ENCODE measurements at regions not wholly inside any gene's neighbourhood (a gene's known extent, or its start where the extent isn't known, plus 50 kb on each side); places are given as distances from the start of the nearest gene placed in this dataset.

DNA sequence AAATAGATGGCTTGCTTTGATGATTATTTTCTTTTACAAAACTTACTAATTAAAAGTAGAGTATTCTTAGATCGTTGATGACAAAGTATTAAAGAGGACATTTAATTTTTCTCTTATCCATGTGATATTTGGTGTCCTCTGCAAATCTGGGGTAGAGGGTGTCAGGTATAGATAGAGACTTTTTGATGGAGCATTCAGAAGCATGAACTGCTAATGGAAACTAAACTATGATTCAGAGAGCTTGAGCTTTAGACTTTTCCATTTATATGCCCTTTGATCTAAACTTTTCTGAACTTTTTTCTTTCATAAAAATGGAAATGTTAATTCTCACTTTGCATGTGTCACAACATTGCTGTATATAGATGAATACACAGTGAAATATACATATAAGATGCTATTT lies 619.7 kb downstream of the PLCL1 start:
- DNase-seq (ENCODE audit: missing footprints) (no peak), ATAC-seq (no peak)
- intact Hi-C loops (cut with DNase I): no loop called here

DNA sequence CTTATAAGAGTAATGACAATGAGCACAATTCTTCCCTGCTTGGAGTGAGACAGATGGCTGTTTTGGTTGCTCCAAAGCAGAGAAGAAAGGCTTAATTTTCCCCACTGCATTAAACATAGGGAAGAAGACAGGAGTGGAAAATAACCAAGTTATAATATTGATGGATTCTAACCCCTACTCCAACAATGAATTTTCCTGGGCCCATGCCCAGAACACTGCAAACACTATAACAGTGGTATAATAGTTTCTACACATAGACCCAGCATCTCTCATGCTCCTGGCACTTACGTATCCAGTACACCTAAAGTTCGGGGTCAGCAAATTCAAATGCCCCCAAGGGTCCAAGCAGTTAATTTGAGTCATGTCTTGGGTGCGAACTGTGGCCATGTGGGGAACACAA lies 613.4 kb downstream of the PLCL1 start:
- ATAC-seq: no peak
- no peak for DNase-seq (ENCODE audit: missing footprints)
- intact Hi-C loops (cut with DNase I): no loop called here

DNA sequence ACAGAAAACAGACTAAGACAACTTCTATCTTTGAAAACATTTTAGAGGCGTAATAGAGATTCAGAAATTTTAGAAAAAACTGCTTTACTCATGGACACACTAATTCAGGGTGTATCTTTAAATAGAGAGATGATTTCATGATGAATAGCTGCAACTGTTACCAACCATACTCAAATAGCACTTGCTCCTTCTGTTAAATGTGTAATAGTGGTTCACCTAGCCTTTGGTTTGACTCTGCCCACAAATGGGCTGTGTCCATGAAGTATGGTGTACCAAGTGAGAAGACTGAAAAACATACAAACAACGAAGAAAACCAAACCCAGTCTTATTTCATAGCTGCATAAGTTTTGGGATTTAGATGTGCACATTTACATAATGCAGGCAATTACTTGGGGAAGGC lies 610.6 kb downstream of the PLCL1 start:
- DNase-seq (ENCODE audit: missing footprints) (no peak), ATAC-seq (no peak)
- intact Hi-C loops (cut with DNase I): no loop called here

DNA sequence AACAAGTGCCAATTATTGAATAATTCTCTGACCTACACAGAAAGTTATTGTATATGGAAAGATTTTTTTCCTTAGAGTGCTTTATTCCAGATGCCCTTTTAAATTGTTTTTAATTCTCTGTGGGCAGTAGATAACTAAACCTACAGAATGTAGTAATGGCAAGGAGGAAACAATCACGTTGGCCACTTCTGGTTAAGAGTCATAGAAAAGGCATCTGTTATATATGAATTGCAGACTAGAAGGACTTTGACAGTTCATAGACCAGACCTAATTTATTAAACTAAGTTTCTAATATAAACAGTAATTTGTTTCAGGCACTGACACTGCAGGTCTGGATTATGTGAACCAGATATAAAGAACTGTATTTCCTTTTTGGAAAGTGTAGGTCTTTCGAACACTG lies 607.5 kb downstream of the PLCL1 start:
- intact Hi-C loops (cut with DNase I): no loop called here
- DNase-seq (ENCODE audit: missing footprints) (no peak), ATAC-seq (no peak)

DNA sequence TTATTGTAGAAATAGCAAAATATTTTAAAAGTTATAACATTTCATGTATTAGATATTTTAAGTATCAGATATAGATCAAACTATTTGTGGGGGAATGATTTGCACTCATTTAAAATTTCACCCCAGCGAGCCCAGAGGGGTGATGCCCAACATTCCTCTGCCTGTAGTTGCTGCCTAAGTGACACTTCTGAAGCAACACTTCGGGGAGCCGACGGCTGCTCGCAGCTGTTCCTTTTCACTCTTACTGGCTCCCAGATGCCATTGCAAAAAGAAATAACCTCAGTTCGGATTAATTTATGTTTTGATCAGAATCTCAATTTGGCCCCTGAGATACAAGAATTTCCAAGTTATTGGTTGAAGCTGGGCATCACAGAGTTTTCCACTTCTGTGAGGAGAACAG lies 603.8 kb downstream of the PLCL1 start:
- intact Hi-C loops (cut with DNase I): no loop called here

DNA sequence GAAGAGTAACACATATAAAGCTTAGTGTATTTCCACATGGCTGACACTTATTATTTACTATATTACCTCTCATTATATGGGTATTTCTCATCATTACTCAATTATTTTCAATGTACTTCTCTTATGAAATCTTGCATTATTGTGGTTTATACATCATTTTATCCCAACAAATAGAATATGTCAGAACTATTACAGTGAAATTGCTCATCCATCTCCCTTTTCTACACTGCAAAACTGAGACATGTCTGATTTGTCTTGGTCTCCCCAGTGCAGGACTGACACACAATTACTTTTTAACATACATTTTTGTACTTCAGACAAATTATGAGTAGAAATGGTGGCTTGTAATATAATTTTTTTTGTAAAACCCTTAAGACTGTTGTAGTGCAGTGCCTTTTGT lies 600.9 kb downstream of the PLCL1 start:
- intact Hi-C loops (cut with DNase I): no loop called here
- ATAC-seq (no peak), DNase-seq (ENCODE audit: missing footprints) (no peak)

More for the DNA sequence above, 603.8 kb downstream of the PLCL1 start:
- ATAC-seq (no peak), DNase-seq (ENCODE audit: missing footprints) (no peak)

DNA sequence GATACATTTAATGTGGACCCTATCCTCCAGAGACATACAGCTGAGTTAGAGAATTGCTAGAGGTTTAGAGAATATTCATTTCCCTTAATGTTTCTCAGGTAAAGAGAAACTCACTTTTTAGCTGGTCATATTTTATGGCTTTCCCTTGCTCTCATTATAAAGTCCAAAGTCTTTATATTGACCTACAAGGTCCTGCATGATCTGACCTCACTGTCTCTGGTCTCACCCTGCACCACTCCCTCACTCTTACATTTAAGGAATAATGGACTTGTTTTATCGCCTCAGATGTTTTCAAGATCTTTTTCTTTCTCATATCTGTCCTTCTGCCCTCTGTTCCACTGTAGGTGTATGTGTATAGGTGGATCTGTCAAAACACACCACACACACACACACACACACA lies 597.3 kb downstream of the PLCL1 start:
- intact Hi-C loops (cut with DNase I): no loop called here
- ATAC-seq (no peak), DNase-seq (ENCODE audit: missing footprints) (no peak)

DNA sequence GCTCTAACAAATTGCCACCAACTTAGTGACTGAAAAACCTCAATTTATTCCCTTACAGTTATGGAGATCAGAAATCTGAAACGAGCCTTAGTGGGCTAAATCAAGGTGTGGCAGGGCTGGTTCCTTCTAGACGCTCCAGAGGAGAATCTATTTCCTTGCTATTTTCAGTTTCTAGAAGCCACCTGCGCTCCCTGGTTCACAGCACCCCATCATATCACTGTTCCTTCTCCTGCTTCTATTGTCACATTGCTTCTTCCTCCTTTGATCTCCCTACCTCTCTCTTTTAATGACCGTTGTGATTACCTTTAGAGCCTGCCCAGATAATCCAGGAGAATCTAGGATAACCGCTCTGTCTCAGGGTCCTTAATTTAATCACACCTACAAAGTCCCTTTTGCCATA lies 596.6 kb downstream of the PLCL1 start:
- intact Hi-C loops (cut with DNase I): no loop called here
- ATAC-seq (no peak), DNase-seq (ENCODE audit: missing footprints) (no peak)

DNA sequence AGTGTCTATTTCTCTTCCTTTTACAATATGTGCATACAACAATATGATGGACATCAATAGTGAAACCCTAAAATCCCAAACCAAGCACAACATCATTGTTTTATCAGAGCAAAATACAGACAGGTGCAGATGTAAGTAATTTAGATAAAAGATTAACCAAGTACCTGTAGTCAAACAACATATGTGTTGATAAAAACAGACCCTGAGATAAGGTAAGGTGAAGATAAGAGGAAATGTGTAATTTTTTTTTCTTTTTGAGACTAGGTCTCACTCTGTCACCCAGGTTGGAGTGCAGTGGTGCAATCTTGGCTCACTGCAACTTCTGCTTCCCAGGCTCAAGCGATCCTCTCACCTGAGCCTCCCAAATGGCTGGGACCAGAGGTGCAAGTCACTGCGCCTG lies 589.8 kb downstream of the PLCL1 start:
- no peak for DNase-seq (ENCODE audit: missing footprints)
- intact Hi-C loops (cut with DNase I): no loop called here
- no peak for ATAC-seq

DNA sequence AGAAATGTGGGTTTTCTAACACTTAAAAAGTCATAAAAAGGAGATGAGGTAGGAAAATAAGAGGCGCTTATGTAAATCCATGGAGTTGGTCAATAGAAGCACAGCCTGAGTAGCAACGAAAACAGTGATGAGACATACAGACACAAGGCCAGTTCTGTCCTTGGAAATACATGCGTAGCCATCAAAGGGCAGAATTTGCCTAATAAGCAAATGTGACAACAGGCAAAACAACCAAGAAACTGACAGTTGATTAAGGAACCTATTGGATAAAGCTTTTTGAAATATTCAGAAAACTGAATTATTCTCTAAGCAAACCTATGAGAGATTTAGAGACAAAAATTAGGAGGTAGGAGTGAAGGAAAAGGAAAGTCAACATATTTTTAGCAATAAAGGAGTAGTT lies 586.3 kb downstream of the PLCL1 start:
- ATAC-seq: no peak
- intact Hi-C loops (cut with DNase I): no loop called here
- no peak for DNase-seq (ENCODE audit: missing footprints)

DNA sequence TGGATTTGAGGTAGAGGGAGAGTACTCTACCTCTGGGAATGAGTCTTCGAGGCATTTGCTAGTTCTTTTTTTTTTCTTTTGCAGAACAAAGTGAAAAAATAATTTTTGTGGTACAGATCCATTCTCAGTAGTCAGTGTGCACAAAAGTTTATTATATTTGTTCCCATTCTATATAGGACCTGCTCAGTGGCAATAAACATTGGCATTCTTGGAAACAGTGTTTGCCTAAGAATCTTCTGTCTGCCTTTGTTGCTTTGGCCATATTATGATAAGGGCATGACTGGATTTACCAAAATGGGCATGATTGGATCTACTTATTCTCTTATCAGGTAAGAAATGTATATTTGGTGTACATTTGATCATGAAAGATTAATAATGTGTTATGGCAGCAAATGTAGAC lies 583.3 kb downstream of the PLCL1 start:
- intact Hi-C loops (cut with DNase I): no loop called here
- ATAC-seq (no peak), DNase-seq (ENCODE audit: missing footprints) (no peak)

DNA sequence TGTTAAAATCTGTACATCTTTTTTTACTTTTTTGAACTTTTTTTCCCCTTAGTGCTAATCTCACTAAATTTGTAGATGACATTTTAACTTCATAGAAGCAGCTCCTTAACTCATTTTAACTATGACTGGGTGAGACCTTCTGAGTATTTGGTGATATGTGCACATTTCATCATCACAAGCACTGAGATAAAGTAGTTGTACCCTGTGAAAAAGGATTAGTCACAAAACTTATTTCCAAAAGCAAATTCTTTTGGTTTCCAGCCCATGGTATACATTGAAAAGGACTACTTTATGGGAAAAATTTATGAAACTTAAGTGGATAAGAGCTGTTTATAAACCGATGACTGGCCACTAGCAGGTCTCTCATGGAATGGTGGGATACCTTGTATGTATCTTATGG lies 581.5 kb downstream of the PLCL1 start:
- intact Hi-C loops (cut with DNase I): no loop called here
- DNase-seq (ENCODE audit: missing footprints) (no peak), ATAC-seq (no peak)

DNA sequence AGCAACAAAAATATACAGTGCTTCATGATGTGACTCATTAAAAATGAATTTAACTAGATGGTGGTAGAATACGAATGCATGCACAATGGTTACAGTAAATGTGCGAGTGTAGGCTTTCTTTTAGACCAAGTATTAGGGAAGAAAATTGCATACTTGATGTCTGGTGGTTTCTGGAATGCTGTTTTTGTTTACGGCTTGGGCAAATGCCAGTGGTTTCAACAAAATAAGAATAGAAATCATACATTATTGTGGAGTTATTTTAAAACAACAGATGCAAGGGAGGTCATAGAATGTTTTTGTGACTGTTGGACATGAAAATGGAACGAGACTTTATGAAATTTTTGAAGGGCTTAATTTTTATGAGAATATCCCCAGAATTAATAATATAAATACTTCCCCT lies 580.9 kb downstream of the PLCL1 start:
- ATAC-seq (no peak), DNase-seq (ENCODE audit: missing footprints) (no peak)
- intact Hi-C loops (cut with DNase I): no loop called here

DNA sequence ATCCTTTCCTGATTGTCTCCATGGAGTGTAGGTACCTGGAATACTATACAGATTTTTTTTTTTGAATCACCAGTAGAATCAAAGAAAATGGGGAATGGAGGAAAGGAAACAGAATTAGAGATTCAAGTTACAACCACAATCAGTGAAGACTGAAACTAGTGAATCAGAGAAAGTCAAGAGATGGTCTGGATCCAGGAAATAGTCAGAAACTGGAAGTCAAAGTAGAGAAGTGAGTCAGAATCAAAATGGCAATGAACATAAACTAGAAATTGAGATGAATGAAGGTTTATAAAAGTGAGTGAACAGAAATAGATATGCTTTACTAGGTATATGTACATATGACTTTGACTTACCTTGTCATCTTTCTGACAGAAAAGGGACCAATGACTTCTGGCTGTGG lies 579.0 kb downstream of the PLCL1 start:
- intact Hi-C loops (cut with DNase I): no loop called here
- no peak for ATAC-seq
- no peak for DNase-seq (ENCODE audit: missing footprints)

DNA sequence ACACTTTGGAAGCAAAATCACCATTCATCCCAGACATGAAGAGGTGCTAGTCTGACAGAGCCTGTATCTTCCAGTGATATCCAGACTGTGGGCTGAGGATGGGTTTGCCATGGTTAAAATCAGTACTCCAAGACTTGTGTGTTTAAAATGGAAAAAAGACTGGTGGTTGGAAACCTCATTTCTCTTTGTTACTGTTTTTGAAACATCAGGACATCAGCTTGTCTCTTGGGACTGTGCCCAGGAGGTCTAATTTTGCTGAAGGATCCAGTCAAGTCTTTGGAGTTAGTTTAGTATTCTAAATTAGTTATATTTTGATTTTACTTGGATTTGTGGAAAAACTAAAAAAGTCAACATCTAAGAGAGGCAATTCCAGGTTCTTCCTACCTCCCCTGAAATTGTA lies 578.4 kb downstream of the PLCL1 start:
- DNase-seq (ENCODE audit: missing footprints) (no peak), ATAC-seq (no peak)
- intact Hi-C loops (cut with DNase I): no loop called here

DNA sequence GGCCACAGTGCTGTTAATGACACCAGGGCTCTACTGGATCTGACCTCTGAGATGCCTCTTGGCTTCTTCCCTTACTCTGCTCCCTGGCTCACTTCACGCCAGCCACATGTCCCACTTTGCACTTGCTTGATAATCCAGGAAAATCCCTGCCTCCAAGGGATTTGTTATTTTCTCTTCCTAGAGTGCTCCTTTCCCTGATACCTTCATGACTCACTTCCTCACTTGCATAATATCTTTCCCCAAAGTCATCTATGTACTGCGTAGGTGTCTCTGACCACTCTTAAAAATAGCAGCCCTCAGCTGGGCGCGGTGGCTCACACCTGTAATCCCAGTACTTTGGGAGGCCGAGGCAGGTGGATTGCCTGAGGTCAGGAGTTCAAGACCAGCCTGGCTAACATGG lies 572.3 kb downstream of the PLCL1 start:
- ATAC-seq (no peak), DNase-seq (ENCODE audit: missing footprints) (no peak)
- intact Hi-C loops (cut with DNase I): no loop called here

DNA sequence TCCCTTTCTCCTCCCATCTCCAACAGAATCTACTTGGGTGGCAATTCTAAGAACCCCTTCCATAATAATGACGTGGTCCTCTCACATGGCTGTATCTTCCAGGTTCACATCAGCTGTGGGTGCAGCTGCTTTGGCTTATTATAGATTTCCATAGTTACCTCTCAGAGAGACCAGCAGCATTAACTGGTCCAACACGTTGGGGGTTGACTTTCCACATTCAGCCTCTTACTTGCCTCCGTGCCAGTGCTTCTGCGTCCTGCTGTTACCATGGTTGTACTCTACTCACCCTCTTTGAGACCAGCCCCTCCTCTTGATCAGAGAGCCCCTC lies 570.7 kb downstream of the PLCL1 start:
- intact Hi-C loops (cut with DNase I): no loop called here
- DNase-seq (ENCODE audit: missing footprints): no peak
- ATAC-seq: no peak

DNA sequence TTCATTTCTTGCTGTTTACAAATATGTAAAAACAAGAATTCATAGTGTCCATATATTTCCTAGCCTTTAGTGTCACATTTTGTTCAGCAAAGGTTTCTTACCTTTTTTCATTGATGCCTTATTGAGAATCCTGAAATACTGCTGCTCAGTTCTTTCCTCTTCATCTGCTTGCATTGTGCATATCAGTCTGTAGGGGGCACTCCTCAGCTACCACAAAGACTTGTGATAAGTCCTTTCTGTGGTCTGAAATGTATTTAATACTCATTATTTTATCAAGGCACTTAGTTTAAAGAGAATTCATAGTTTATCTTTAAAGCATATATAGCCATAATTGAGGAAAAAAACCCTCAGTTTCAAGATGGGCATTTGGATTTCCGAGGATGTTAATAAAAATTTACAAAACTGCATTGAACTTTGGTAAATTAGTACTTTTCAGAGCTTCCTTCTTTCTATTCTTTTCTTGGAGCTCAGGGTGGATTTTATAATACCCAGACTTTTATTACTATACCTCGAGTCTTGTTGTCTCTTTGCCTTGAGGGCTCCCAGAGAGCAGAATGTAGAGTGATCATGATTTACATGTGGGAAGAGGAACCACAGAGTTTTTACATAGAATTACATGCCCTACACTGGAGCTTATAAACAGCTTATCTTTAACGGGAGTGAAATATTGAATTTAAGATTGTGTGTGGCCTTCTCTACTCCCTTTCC lies 570.1 kb downstream of the PLCL1 start:
- ATAC-seq: no peak
- intact Hi-C loops (cut with DNase I): no loop called here
- DNase-seq (ENCODE audit: missing footprints): no peak

DNA sequence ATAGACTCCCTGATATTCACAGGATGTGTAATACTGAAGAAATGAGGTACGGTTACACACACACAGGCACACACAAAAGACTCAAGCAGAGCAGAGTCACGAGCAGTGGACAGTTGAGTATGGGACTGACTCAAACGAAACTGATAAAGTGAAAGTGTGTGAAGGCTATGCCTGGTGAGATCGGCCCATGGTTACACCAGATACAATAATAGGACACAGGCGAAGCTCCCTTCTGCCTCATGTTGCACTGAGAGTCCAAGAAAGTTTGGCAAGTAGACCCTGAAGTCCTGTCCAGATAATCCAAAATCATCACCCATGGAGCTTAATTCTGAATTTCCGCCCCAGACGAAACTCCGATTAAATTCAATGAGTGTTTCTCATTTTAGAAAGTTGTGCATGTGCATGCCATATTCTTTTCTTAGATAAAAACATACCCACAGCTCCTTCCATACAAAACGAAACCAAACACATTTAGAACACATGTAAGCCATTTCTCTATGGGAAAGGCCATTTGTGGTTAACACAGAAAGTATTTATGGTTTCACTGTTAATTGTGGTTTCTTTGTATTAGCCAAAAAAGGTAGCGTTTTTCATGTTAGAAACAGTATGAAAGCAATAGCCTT lies 567.6 kb downstream of the PLCL1 start:
- intact Hi-C loops (cut with DNase I): no loop called here
- DNase-seq (ENCODE audit: missing footprints) (no peak), ATAC-seq (no peak)

DNA sequence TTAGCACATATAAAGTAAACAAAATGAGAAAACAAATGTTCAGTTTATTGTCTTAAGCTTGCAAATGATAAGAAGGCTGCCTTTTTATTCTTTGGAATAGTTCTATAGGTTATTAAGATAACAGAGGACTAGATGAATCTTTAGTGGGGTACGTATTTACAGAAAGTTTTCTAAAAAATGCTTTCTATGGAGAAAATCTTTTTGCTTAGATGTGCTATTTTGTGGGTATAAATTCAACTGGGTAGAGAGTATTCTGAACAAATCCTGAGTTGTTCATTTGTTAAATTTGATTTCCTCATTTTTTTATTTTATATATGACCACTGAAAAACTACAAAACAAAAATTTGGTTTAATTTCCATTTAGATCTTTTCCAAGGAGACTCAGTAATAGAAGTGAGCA lies 566.9 kb downstream of the PLCL1 start:
- intact Hi-C loops (cut with DNase I): no loop called here
- DNase-seq (ENCODE audit: missing footprints) (no peak), ATAC-seq (no peak)

DNA sequence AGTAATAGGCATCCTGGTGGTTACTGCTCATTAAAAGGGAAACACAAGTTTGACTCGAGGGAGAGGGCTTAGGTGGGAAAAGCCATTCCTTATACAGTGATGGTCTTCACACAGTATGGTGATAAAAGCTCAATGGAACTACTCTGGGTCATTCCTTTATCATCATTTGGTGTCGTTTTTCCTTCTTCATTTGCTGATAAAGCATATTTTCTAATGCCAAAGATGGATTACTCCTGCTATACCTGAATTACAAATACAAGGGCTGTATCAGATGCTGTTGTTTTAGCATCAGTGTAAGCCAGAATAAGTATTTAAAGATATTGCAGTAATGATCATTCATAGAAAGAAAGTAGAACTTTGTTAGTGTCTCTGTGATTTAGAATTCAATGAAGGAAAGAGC lies 563.7 kb downstream of the PLCL1 start:
- intact Hi-C loops (cut with DNase I): no loop called here
- ATAC-seq: no peak
- no peak for DNase-seq (ENCODE audit: missing footprints)
